PFSK-1 (cell line): ENCODE measurements at regions not wholly inside any gene's neighbourhood (a gene's known extent, or its start where the extent isn't known, plus 50 kb on each side); places are given as distances from the start of the nearest gene placed in this dataset.

Experiments used
- FOXP2 ChIP-seq: optimal IDR thresholded peaks from 2 replicates; pipeline ENCODE3; 2011; ENCODE audit warnings: borderline replicate concordance, control low read depth, inconsistent platforms; ENCODE audit not compliant: insufficient read depth; ENCODE audit errors: extremely low read length, extremely low read depth
- POLR2AphosphoS5 ChIP-seq: IDR thresholded peaks from 2 replicates; pipeline ENCODE4 v1.6.1; 2012; ENCODE audit warnings: low read depth, mild to moderate bottlenecking, control low read depth, low read length, moderate library complexity
- TF ChIP-seq, protein P1 (sequence below), 2 experiments: IDR thresholded peaks; 2 replicates each; pipeline versions ENCODE4 v1.6.1 to v1.8.0; 2011 to 2012; ENCODE audit warnings: low read depth in 2 of 2, low read length in 2 of 2, control low read depth in 1 of 2, inconsistent platforms in 1 of 2, mild to moderate bottlenecking in 1 of 2, moderate library complexity in 1 of 2; ENCODE audit not compliant: insufficient read depth in 1 of 2

DNA sequence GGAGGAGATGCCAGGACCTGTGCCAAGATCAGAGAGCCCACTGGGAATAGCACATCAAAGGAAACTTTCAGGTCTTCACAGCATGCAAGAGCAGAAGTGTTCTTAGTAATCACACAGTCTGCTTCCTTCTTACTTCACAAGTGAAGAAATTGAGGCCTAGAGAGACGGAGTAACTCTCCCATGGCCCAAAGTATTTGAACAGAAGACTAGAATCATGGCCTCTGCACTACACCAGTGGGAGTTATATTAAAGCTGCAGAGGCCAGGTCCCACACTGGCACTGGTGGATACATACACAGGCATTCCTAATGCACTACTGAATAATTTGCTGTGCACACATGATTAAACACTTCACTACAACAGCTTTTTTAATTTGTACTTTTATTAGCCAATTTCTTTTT, 107.6 kb upstream of the RMP24 start:
- TF ChIP-seq POLR2AphosphoS5 (no peak), FOXP2 (no peak)
- TF ChIP-seq, protein P1, sequence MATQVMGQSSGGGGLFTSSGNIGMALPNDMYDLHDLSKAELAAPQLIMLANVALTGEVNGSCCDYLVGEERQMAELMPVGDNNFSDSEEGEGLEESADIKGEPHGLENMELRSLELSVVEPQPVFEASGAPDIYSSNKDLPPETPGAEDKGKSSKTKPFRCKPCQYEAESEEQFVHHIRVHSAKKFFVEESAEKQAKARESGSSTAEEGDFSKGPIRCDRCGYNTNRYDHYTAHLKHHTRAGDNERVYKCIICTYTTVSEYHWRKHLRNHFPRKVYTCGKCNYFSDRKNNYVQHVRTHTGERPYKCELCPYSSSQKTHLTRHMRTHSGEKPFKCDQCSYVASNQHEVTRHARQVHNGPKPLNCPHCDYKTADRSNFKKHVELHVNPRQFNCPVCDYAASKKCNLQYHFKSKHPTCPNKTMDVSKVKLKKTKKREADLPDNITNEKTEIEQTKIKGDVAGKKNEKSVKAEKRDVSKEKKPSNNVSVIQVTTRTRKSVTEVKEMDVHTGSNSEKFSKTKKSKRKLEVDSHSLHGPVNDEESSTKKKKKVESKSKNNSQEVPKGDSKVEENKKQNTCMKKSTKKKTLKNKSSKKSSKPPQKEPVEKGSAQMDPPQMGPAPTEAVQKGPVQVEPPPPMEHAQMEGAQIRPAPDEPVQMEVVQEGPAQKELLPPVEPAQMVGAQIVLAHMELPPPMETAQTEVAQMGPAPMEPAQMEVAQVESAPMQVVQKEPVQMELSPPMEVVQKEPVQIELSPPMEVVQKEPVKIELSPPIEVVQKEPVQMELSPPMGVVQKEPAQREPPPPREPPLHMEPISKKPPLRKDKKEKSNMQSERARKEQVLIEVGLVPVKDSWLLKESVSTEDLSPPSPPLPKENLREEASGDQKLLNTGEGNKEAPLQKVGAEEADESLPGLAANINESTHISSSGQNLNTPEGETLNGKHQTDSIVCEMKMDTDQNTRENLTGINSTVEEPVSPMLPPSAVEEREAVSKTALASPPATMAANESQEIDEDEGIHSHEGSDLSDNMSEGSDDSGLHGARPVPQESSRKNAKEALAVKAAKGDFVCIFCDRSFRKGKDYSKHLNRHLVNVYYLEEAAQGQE (IDR thresholded peaks at IDR 0.05; ENCODE audit: insufficient read depth in 1 of 2, low read depth in 2 of 2, low read length in 2 of 2) = no peak
